K562 (cell line): ENCODE measurements at regions not wholly inside any gene's neighbourhood (a gene's known extent, or its start where the extent isn't known, plus 50 kb on each side); places are given as distances from the start of the nearest gene placed in this dataset.

ENCODE experiments used
- ARID1B ChIP-seq: fragments of 450-650 bp; IDR thresholded peaks from 2 replicates; pipeline ENCODE4 v1.6.1; 2016; ENCODE audit warnings: antibody characterized with exemption, mild to moderate bottlenecking, inconsistent platforms
- ARID2 ChIP-seq: fragments of 450-650 bp; IDR thresholded peaks from 2 replicates; pipeline ENCODE4 v1.6.1; 2017; ENCODE audit warnings: antibody characterized with exemption, mild to moderate bottlenecking
- BHLHE40 ChIP-seq: IDR thresholded peaks from 2 replicates; pipeline ENCODE4 v1.6.1; 2011; ENCODE audit warnings: low read length, improper control_type of control experiment
- C11orf30 ChIP-seq: fragments of 450-650 bp; IDR thresholded peaks from 2 replicates; pipeline ENCODE4 v1.6.1; 2016; ENCODE audit warnings: low read depth, mild to moderate bottlenecking
- CEBPG ChIP-seq, 3 experiments: fragments of 200-800 bp in 1 of 3; sonication (Bioruptor generic) in 1 of 3; sonication (generic) in 1 of 3; formaldehyde crosslinking in 1 of 3; IDR thresholded peaks in 2 of 3; conservative IDR thresholded peaks in 1 of 3; 2 replicates each; pipeline versions ENCODE4 v1.6.1 to v1.8.0; 2016 to 2022; ENCODE audit warnings: missing compliant biosample characterization in 2 of 3, missing genetic modification characterization in 2 of 3, mild to moderate bottlenecking in 1 of 3, missing genetic modification reagents in 1 of 3
- ETV1 ChIP-seq: fragments of 450-650 bp; conservative IDR thresholded peaks from 2 replicates; pipeline ENCODE4 v1.6.1; 2016; ENCODE audit warnings: missing genetic modification characterization, control low read depth, low read depth, missing compliant biosample characterization
- ETV6 ChIP-seq, 3 experiments: fragments of 150-350 bp in 1 of 3; sonication (generic) in 1 of 3; formaldehyde crosslinking in 1 of 3; IDR thresholded peaks; 2 replicates each; pipeline versions ENCODE4 v1.6.1 to v1.8.0; 2014 to 2022; ENCODE audit warnings: borderline replicate concordance in 2 of 3, low read depth in 2 of 3, antibody characterized with exemption in 1 of 3, low read length in 1 of 3, mild to moderate bottlenecking in 1 of 3, missing genetic modification reagents in 1 of 3
- HDAC8 ChIP-seq: fragments of 450-650 bp; IDR thresholded peaks from 2 replicates; pipeline ENCODE4 v1.6.1; 2016; ENCODE audit warnings: mild to moderate bottlenecking, missing genetic modification characterization, moderate library complexity, missing compliant biosample characterization
- HOXB6 ChIP-seq: fragments of 250-450 bp; sonication (Bioruptor Pico); IDR thresholded peaks from 2 replicates; pipeline ENCODE4 v1.5.1; 2022; ENCODE audit warnings: mild to moderate bottlenecking, borderline replicate concordance
- JUN ChIP-seq, 2 experiments: sonication (generic) in 1 of 2; formaldehyde crosslinking in 1 of 2; IDR thresholded peaks; 2 replicates each; pipeline versions ENCODE4 v1.6.1 to v1.8.0; 2012 to 2022; ENCODE audit warnings: borderline replicate concordance in 2 of 2, mild to moderate bottlenecking in 2 of 2, improper control_type of control experiment in 1 of 2, low read depth in 1 of 2, low read length in 1 of 2, missing genetic modification reagents in 1 of 2
- MLLT1 ChIP-seq, 2 experiments: fragments of 450-650 bp; IDR thresholded peaks; 2 replicates each; pipeline ENCODE4 v1.6.1; 2016
- MYC ChIP-seq, 2 experiments: fragments of 250-450 bp in 1 of 2; sonication (Bioruptor Pico) in 1 of 2; IDR thresholded peaks; 2 replicates each; pipeline versions ENCODE4 v1.5.1 to v1.6.1; 2012 to 2021; ENCODE audit warnings: low read depth in 2 of 2, borderline replicate concordance in 1 of 2, improper control_type of control experiment in 1 of 2, low read length in 1 of 2, mild to moderate bottlenecking in 1 of 2, moderate library complexity in 1 of 2
- NCOA2 ChIP-seq, 2 experiments: fragments of 450-650 bp; IDR thresholded peaks; 2 replicates each; pipeline ENCODE4 v1.6.1; 2018; ENCODE audit warnings: mild to moderate bottlenecking in 2 of 2, moderate library complexity in 1 of 2; ENCODE audit not compliant: partially characterized antibody in 2 of 2
- NFATC3 ChIP-seq: fragments of 450-650 bp; IDR thresholded peaks from 2 replicates; pipeline ENCODE4 v1.6.1; 2017; ENCODE audit warnings: mild to moderate bottlenecking
- NR2C2 ChIP-seq, 2 experiments: fragments of 200-800 bp in 1 of 2; sonication (Bioruptor generic) in 1 of 2; sonication (generic) in 1 of 2; formaldehyde crosslinking in 1 of 2; IDR thresholded peaks; 2 replicates each; pipeline versions ENCODE4 v1.6.1 to v1.8.0; 2016 to 2022; ENCODE audit warnings: mild to moderate bottlenecking in 1 of 2, missing compliant biosample characterization in 1 of 2, missing genetic modification characterization in 1 of 2, missing genetic modification reagents in 1 of 2
- PHB2 ChIP-seq: fragments of 450-650 bp; IDR thresholded peaks from 2 replicates; pipeline ENCODE4 v1.6.1; 2017; ENCODE audit warnings: low read depth
- SMAD4 ChIP-seq: fragments of 250-450 bp; sonication (Bioruptor Pico); conservative IDR thresholded peaks from 2 replicates; pipeline ENCODE4 v1.8.0; 2021; ENCODE audit warnings: inconsistent platforms, mild to moderate bottlenecking, moderate library complexity
- SP2 ChIP-seq: IDR thresholded peaks from 2 replicates; pipeline ENCODE4 v1.6.1; 2011; ENCODE audit warnings: mild to moderate bottlenecking, low read depth, low read length, moderate library complexity; ENCODE audit not compliant: poor library complexity, severe bottlenecking; ENCODE audit errors: extremely low read depth
- TFAM ChIP-seq: fragments of 250-450 bp; sonication (Bioruptor Pico); conservative IDR thresholded peaks from 2 replicates; pipeline ENCODE4 v1.5.0; 2021; ENCODE audit warnings: mild to moderate bottlenecking, moderate library complexity
- WHSC1 ChIP-seq: IDR thresholded peaks from one replicate; pipeline ENCODE4 v1.6.1; 2012; ENCODE audit warnings: low read length, control low read depth, inconsistent platforms
- TF ChIP-seq, protein P1 (sequence below): fragments of 450-650 bp; IDR thresholded peaks from 2 replicates; pipeline ENCODE4 v1.7.0; 2016; ENCODE audit warnings: borderline replicate concordance

GRCh38 chr2:64273524-64274398 lies 129.5 kb upstream of the PELI1 start (continued):
- TF ChIP-seq CEBPG (CRISPR knock-in tag; IDR thresholded peaks at IDR 0.05): peak; percentile 91
- TF ChIP-seq CEBPG (tag; conservative IDR thresholded peaks at IDR 0.05 in 1 of 2, IDR thresholded peaks at IDR 0.05 in 1 of 2): peak; percentile 97 to 100
- no peak for TF ChIP-seq SMAD4 (CRISPR knock-in tag)
- no peak for TF ChIP-seq PHB2
- TF ChIP-seq BHLHE40: no peak
- no peak for TF ChIP-seq JUN (IDR thresholded peaks at IDR 0.05; ENCODE audit: borderline replicate concordance, low read depth, low read length)
- no peak for TF ChIP-seq JUN (CRISPR knock-in tag; IDR thresholded peaks at IDR 0.05; ENCODE audit: borderline replicate concordance)
- no peak for TF ChIP-seq NR2C2 (CRISPR knock-in tag; IDR thresholded peaks at IDR 0.05)
- TF ChIP-seq NR2C2 (tag; IDR thresholded peaks at IDR 0.05): peak; percentile 37; the same call in 1 of the 2 replicates
- TF ChIP-seq SP2: no peak
- no peak for TF ChIP-seq HDAC8
- TF ChIP-seq ARID2: no peak
- TF ChIP-seq MYC (IDR thresholded peaks at IDR 0.05; ENCODE audit: low read depth, low read length): no peak
- TF ChIP-seq MYC (CRISPR knock-in tag; IDR thresholded peaks at IDR 0.05; ENCODE audit: borderline replicate concordance, low read depth): no peak
- TF ChIP-seq, protein P1, sequence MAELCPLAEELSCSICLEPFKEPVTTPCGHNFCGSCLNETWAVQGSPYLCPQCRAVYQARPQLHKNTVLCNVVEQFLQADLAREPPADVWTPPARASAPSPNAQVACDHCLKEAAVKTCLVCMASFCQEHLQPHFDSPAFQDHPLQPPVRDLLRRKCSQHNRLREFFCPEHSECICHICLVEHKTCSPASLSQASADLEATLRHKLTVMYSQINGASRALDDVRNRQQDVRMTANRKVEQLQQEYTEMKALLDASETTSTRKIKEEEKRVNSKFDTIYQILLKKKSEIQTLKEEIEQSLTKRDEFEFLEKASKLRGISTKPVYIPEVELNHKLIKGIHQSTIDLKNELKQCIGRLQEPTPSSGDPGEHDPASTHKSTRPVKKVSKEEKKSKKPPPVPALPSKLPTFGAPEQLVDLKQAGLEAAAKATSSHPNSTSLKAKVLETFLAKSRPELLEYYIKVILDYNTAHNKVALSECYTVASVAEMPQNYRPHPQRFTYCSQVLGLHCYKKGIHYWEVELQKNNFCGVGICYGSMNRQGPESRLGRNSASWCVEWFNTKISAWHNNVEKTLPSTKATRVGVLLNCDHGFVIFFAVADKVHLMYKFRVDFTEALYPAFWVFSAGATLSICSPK: no peak
- peak; percentile 10; the same call in 1 of the 2 replicates for TF ChIP-seq C11orf30
- TF ChIP-seq HOXB6: no peak
- no peak for TF ChIP-seq TFAM
- no peak for TF ChIP-seq WHSC1
- no peak for TF ChIP-seq NFATC3
- no peak for TF ChIP-seq MLLT1 (IDR thresholded peaks at IDR 0.05)
- peak in 1 of 2 experiments; percentile 46; a peak in 1 of 4 replicates for TF ChIP-seq ETV6 (IDR thresholded peaks at IDR 0.05; ENCODE audit: borderline replicate concordance in 1 of 2, low read depth in 2 of 2, low read length in 1 of 2)
- no peak for TF ChIP-seq ETV6 (CRISPR knock-in tag; IDR thresholded peaks at IDR 0.05; ENCODE audit: borderline replicate concordance)
- peak; percentile 14; the same call in 1 of the 2 replicates for TF ChIP-seq ARID1B
- no peak for TF ChIP-seq ETV1 (tag)
- TF ChIP-seq NCOA2 (IDR thresholded peaks at IDR 0.05; ENCODE audit: partially characterized antibody in 2 of 2): no peak
